Colonic mucosa (tissue), 4 donors: ENCODE measurements at regions not wholly inside any gene's neighbourhood (a gene's known extent, or its start where the extent isn't known, plus 50 kb on each side); places are given as distances from the start of the nearest gene placed in this dataset.
A peak's percentile ranks its signal among the peaks of the same experiment; 100 is the strongest.

Source experiments
- DNase-seq: peaks from one replicate; pipeline ENCODE4 v3.0.0-alpha.2; 2020
- H3K27ac ChIP-seq: fragments of 200-600 bp; one replicate; pipeline ENCODE4 v1.8.0; 2021
- H3K27me3 ChIP-seq: fragments of 200-600 bp; one replicate; pipeline ENCODE4 v1.8.0; 2021
- H3K36me3 ChIP-seq: fragments of 200-600 bp; one replicate; pipeline ENCODE4 v1.8.0; 2021
- H3K4me1 ChIP-seq: fragments of 200-600 bp; one replicate; pipeline ENCODE4 v1.8.0; 2021; ENCODE audit warnings: mild to moderate bottlenecking
- H3K4me3 ChIP-seq: fragments of 200-600 bp; one replicate; pipeline ENCODE4 v1.8.0; 2021
- H3K9ac ChIP-seq, 2 donors: one replicate each; pipeline ENCODE4 v1.7.0; 2013; ENCODE audit warnings: control low read depth in 2 of 2, low read depth in 2 of 2, low read length in 2 of 2
- H3K9me3 ChIP-seq: fragments of 200-600 bp; one replicate; pipeline ENCODE4 v1.8.0; 2021
- intact Hi-C: fragments of 100-400 bp; cut with DNase I; formaldehyde crosslinking; loops from one replicate; pipeline ENCODE4 v1.14.1; 2022
- TF ChIP-seq, protein P1 (sequence below): fragments of 200-600 bp; IDR thresholded peaks from one replicate; pipeline ENCODE4 v1.8.0; 2022; ENCODE audit warnings: antibody characterized with exemption, mild to moderate bottlenecking
- donor health status: healthy.
- donor health status: DM: no; HTN: no; CAD: no.
- donor health status: DM: no; HTN: no; CAD: no.

DNA sequence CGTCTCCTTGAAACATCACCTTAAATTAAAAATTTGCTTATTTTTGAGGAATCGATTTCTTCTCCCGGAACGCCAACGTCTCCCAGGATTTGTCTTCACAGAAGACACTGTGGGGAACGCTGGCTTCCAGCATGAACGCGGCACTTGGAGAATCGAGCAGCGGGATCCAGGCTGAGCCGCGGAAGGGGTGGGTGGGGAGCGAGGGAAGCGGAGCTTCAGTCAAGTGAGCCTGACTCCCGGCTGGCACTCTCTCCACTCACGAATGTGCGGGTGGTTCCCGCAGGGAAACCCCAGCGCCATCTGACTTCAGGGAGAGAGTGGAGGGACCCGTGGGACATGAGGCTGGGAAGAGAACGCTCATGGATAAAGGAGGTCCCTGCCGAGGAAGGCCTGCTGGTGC, 506.0 kb upstream of the TMEM132C start:
- Histone ChIP-seq H3K9me3 (no peaks in the 10 kb centered on the region), H3K4me1 (no peaks in the 10 kb centered on the region), H3K27me3 (no peaks in the 10 kb centered on the region), H3K9ac (no peak overlapping the region), H3K36me3 (no peaks in the 10 kb centered on the region), H3K4me3 (no peak overlapping the region), H3K27ac (no peak overlapping the region)
- TF ChIP-seq, protein P1, sequence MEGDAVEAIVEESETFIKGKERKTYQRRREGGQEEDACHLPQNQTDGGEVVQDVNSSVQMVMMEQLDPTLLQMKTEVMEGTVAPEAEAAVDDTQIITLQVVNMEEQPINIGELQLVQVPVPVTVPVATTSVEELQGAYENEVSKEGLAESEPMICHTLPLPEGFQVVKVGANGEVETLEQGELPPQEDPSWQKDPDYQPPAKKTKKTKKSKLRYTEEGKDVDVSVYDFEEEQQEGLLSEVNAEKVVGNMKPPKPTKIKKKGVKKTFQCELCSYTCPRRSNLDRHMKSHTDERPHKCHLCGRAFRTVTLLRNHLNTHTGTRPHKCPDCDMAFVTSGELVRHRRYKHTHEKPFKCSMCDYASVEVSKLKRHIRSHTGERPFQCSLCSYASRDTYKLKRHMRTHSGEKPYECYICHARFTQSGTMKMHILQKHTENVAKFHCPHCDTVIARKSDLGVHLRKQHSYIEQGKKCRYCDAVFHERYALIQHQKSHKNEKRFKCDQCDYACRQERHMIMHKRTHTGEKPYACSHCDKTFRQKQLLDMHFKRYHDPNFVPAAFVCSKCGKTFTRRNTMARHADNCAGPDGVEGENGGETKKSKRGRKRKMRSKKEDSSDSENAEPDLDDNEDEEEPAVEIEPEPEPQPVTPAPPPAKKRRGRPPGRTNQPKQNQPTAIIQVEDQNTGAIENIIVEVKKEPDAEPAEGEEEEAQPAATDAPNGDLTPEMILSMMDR, result no peak
- intact Hi-C loops, result no loop called here
- DNase-seq, result no peak

DNA sequence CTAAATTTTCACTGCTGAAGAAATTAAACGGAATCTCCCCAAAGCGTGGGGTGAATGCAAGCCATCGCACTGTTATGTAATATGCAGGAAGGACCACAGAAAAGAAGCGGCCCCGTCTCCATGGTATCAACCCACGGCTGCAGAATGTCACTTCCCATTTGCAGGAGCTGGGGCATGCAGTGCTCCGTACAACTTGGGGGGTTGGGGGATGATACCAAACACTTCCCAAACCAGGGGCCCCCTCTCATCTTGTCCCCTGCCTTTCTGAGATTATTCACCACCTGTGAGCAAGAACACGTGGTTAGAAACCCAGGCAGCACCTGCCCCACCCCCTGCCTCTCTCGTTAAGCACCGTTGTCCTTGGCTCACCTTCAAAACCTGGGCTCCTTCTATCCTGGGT, 505.1 kb upstream of the TMEM132C start:
- TF ChIP-seq, protein P1, result no peak
- intact Hi-C loops, result no loop called here
- no peak overlapping the region for H3K4me3 ChIP-seq
- H3K9me3 ChIP-seq, result no peaks in the 10 kb centered on the region
- H3K27me3 ChIP-seq, result no peaks in the 10 kb centered on the region
- no peak overlapping the region for H3K27ac ChIP-seq
- H3K4me1 ChIP-seq, result no peaks in the 10 kb centered on the region
- no peak for DNase-seq
- H3K36me3 ChIP-seq, result no peaks in the 10 kb centered on the region
- H3K9ac ChIP-seq, result no peak overlapping the region

DNA sequence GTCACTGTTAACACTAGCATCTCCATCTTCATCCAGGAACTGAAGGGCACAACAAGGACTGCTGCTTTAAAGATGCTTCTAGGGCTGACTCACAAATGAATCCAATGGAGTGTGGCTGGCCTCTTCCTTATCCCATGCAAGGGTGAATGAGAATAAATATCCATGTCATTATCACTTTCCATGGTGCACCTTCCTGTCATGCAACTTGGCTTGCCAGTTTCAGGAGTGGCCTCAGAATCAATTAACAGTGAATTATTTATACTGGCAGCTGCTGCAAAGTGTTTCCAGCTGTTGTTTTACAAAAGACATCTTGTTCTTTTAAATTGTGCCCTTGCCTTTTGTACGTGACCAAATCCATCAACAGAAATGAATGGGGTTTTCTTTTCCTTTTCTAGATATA, 499.3 kb upstream of the TMEM132C start:
- no peaks in the 10 kb centered on the region for H3K27me3 ChIP-seq
- no peak overlapping the region for H3K4me3 ChIP-seq
- no peak overlapping the region for H3K27ac ChIP-seq
- TF ChIP-seq, protein P1, result no peak
- H3K9me3 ChIP-seq, result no peaks in the 10 kb centered on the region
- H3K4me1 ChIP-seq, result no peaks in the 10 kb centered on the region
- H3K36me3 ChIP-seq, result no peaks in the 10 kb centered on the region
- DNase-seq, result no peak
- intact Hi-C loops, result no loop called here
- H3K9ac ChIP-seq, result no peak overlapping the region

DNA sequence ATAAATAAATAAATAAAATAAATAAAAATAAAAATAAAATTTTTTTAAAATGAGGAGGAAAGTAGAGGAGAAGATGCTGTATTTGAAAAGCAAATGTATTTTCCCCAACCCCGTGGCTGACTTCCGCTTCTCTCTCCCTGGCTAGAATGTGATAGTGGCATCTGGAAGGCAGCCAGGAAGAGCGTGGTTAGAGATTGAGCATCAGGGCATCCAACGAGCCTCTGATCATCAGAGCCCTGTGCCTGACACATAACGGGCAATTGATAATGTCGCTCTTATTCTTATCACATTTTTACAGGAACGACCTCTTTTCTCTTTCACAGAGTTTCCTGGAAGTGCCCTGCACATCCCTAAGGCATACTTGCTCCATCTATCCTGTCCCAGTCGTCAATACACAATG, 496.9 kb upstream of the TMEM132C start:
- Histone ChIP-seq H3K9ac (no peak overlapping the region), H3K36me3 (no peaks in the 10 kb centered on the region), H3K27me3 (no peaks in the 10 kb centered on the region), H3K4me3 (no peak overlapping the region), H3K27ac (no peak overlapping the region), H3K4me1 (no peaks in the 10 kb centered on the region), H3K9me3 (no peaks in the 10 kb centered on the region)
- TF ChIP-seq, protein P1, result no peak
- DNase-seq, result peak; percentile 30
- intact Hi-C loops, result no loop called here

DNA sequence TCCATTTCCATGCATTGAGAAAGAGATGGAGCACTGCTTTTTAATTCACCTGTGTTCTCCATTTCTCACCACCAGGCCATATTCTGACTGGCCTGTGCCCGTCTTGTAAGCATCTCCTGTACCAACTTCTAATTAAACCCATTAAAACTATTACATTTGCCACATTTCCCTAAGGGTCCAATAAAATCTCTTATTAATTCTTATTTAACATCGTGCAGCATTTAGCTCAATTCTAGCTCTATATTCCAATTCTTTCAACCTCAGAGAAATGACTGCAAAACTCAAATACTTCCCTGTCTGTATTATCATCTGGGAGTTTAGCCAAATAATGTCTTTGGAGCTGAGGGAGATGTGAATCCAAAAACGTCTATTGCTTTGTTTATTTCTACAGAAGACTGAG, 495.4 kb upstream of the TMEM132C start:
- no peaks in the 10 kb centered on the region for H3K9me3 ChIP-seq
- H3K9ac ChIP-seq, result no peak overlapping the region
- H3K4me1 ChIP-seq, result no peaks in the 10 kb centered on the region
- H3K27ac ChIP-seq, result no peak overlapping the region
- no peaks in the 10 kb centered on the region for H3K36me3 ChIP-seq
- TF ChIP-seq, protein P1, result no peak
- no peak overlapping the region for H3K4me3 ChIP-seq
- no peak for DNase-seq
- intact Hi-C loops, result no loop called here
- H3K27me3 ChIP-seq, result no peaks in the 10 kb centered on the region

DNA sequence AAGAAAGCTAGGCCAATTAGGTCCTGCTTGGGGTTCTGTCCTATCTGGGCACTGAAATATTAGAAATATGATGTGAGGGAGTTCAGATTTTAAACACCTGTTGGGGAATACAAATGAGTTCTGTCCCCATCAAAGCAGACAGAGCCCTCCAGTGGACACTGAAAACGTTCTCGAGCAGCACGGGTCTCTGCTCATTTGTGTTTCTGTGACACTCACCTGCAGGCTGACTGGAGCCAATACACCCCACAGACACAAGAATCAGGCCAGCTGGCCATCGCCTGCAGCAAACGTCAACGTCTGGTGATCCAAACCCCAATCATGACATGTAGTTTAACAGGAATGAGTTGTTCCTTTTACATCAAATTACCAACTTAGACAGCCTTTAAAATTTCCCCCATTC, 493.4 kb upstream of the TMEM132C start:
- Histone ChIP-seq H3K9me3 (no peaks in the 10 kb centered on the region), H3K4me3 (no peak overlapping the region), H3K4me1 (no peaks in the 10 kb centered on the region), H3K27me3 (no peaks in the 10 kb centered on the region), H3K36me3 (no peaks in the 10 kb centered on the region), H3K9ac (no peak overlapping the region), H3K27ac (no peak overlapping the region)
- intact Hi-C loops, result no loop called here
- no peak for DNase-seq
- TF ChIP-seq, protein P1, result no peak
